ENCODE measurements at regions not wholly inside any gene's neighbourhood (a gene's known extent, or its start where the extent isn't known, plus 50 kb on each side); places are given as distances from the start of the nearest gene placed in this dataset.

DNA sequence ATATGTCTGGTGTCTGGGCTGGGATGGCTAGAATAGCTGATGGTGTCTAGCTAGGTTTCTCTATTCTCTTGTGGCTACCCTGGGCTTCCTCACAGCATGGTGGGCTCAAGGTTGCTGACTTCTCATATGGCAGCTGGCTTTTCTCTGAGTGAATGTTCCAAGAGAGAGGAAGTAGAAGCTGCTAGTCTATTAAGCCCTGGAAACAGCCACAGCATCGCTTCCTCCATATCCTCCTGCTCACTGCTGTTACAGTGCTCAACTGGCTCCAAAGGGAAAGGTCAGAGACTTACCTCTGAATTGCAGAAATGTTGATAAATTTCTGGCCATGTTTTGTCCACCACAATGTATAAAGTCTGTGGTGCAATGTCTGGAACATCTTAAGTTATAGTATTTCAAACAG is 299.9 kb upstream of the ADAMTS9 start:
- no peak overlapping the region for H3K4me3 Mint-ChIP-seq
- Histone ChIP-seq H3K4me1 (ENCODE audit: insufficient read depth) (peaks cover 5% of the 10 kb centered on the region; the same call in 1 of the 2 replicates), H3K4me2 (no peak overlapping the region), H3K9me2 (ENCODE audit: insufficient read depth) (no peaks in the 10 kb centered on the region; the same call in 1 of the 2 replicates), H3K4me3 (no peak overlapping the region), H3F3A (replicated peaks; ENCODE audit: low read depth) (no peaks in the 10 kb centered on the region), H4K20me1 (replicated peaks; ENCODE audit: insufficient read depth) (no peaks in the 10 kb centered on the region), H3K27ac (ENCODE audit: low read depth) (no peak overlapping the region), H3K36me3 (ENCODE audit: insufficient read depth) (no peaks in the 10 kb centered on the region), H3K27me3 (ENCODE audit: insufficient read depth) (no peaks in the 10 kb centered on the region), H3K79me2 (replicated peaks; ENCODE audit: insufficient read depth) (no peaks in the 10 kb centered on the region), H2AFZ (no peak overlapping the region)
- H3K4me1 Mint-ChIP-seq, result peaks cover 9% of the 10 kb centered on the region
- DNase-seq (ENCODE audit: low spot score), result no peak
- no peaks in the 10 kb centered on the region for H3K36me3 Mint-ChIP-seq (ENCODE audit: low read depth)
- no peak overlapping the region; the same call in 1 of the 2 replicates for H3K27ac Mint-ChIP-seq
- H3K9me3 Mint-ChIP-seq, result no peaks in the 10 kb centered on the region
- H3K27me3 Mint-ChIP-seq (ENCODE audit: insufficient read depth, low read depth, poor library complexity), result peaks cover 2% of the 10 kb centered on the region
- no peak for TF ChIP-seq ZNF462 (CRISPR knock-in tag; IDR thresholded peaks at IDR 0.05)
- TF ChIP-seq EZH2 (IDR thresholded peaks at IDR 0.05; ENCODE audit: low read depth, unreplicated experiment), result no peak
- TF ChIP-seq NANOG (IDR thresholded peaks at IDR 0.05; ENCODE audit: borderline replicate concordance), result no peak
- TF ChIP-seq EZH2phosphoT487 (IDR thresholded peaks at IDR 0.05; ENCODE audit: unreplicated experiment), result no peak
- TF ChIP-seq CREB1 (CRISPR knock-in tag; IDR thresholded peaks at IDR 0.05; ENCODE audit: low read depth), result no peak
- TF ChIP-seq JUNB (IDR thresholded peaks at IDR 0.05; ENCODE audit: unreplicated experiment), result no peak
- ATAC-seq, result no peak

DNA sequence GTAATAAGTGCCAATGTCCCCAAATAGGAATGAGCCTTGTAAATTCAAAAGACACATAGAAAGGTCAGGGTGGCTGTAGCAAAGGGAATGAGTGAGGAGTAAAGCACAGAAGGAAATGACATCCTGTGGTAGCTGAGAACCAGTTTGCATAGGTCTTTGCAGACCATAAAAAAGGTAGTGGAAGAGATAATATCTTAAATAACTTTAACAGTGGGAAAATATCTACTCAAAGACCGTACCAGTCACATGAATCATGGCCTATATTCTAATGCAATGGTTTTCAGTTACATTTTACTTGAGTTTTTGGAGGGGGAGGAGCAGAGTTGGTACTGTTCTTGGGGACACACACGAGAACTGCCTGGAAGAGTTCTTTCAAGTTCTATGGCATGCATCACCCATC is 297.3 kb upstream of the ADAMTS9 start:
- Histone ChIP-seq H3K4me3 (no peak overlapping the region), H4K20me1 (replicated peaks; ENCODE audit: insufficient read depth) (no peaks in the 10 kb centered on the region), H3K9me2 (ENCODE audit: insufficient read depth) (no peaks in the 10 kb centered on the region; the same call in 1 of the 2 replicates), H3K79me2 (replicated peaks; ENCODE audit: insufficient read depth) (no peaks in the 10 kb centered on the region), H3K27ac (ENCODE audit: low read depth) (no peak overlapping the region), H3K4me2 (no peak overlapping the region), H3K27me3 (ENCODE audit: insufficient read depth) (no peaks in the 10 kb centered on the region), H3K36me3 (ENCODE audit: insufficient read depth) (no peaks in the 10 kb centered on the region), H3F3A (replicated peaks; ENCODE audit: low read depth) (no peaks in the 10 kb centered on the region), H3K4me1 (ENCODE audit: insufficient read depth) (no peaks in the 10 kb centered on the region), H2AFZ (no peak overlapping the region)
- DNase-seq (ENCODE audit: low spot score) (no peak), ATAC-seq (no peak)
- H3K27ac Mint-ChIP-seq, result no peak overlapping the region
- no peaks in the 10 kb centered on the region for H3K4me1 Mint-ChIP-seq
- H3K4me3 Mint-ChIP-seq, result no peak overlapping the region
- no peaks in the 10 kb centered on the region for H3K36me3 Mint-ChIP-seq (ENCODE audit: low read depth)
- no peaks in the 10 kb centered on the region for H3K27me3 Mint-ChIP-seq (ENCODE audit: insufficient read depth, low read depth, poor library complexity)
- no peaks in the 10 kb centered on the region for H3K9me3 Mint-ChIP-seq
- TF ChIP-seq NANOG (IDR thresholded peaks at IDR 0.05; ENCODE audit: borderline replicate concordance) (no peak), EZH2phosphoT487 (IDR thresholded peaks at IDR 0.05; ENCODE audit: unreplicated experiment) (no peak), ZNF114 (CRISPR knock-in tag; IDR thresholded peaks at IDR 0.05) (no peak), ZNF331 (CRISPR knock-in tag; IDR thresholded peaks at IDR 0.05; ENCODE audit: low read depth) (no peak), STAT1 (IDR thresholded peaks at IDR 0.05; ENCODE audit: unreplicated experiment) (no peak), CREB1 (CRISPR knock-in tag; IDR thresholded peaks at IDR 0.05; ENCODE audit: low read depth) (no peak)
- TF ChIP-seq, protein P1, sequence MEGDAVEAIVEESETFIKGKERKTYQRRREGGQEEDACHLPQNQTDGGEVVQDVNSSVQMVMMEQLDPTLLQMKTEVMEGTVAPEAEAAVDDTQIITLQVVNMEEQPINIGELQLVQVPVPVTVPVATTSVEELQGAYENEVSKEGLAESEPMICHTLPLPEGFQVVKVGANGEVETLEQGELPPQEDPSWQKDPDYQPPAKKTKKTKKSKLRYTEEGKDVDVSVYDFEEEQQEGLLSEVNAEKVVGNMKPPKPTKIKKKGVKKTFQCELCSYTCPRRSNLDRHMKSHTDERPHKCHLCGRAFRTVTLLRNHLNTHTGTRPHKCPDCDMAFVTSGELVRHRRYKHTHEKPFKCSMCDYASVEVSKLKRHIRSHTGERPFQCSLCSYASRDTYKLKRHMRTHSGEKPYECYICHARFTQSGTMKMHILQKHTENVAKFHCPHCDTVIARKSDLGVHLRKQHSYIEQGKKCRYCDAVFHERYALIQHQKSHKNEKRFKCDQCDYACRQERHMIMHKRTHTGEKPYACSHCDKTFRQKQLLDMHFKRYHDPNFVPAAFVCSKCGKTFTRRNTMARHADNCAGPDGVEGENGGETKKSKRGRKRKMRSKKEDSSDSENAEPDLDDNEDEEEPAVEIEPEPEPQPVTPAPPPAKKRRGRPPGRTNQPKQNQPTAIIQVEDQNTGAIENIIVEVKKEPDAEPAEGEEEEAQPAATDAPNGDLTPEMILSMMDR (conservative IDR thresholded peaks at IDR 0.05; ENCODE audit: low read depth in 2 of 2), result no peak
